Neural cell (in vitro differentiated cells): ENCODE measurements at regions not wholly inside any gene's neighbourhood (a gene's known extent, or its start where the extent isn't known, plus 50 kb on each side); places are given as distances from the start of the nearest gene placed in this dataset.

Experiments
- CTCF ChIP-seq: fragments of 450-650 bp; IDR thresholded peaks from 2 replicates; pipeline ENCODE4 v1.5.1; 2014; ENCODE audit warnings: antibody characterized with exemption, mild to moderate bottlenecking, moderate library complexity; ENCODE audit not compliant: poor library complexity, severe bottlenecking
- EP300 ChIP-seq: fragments of 450-650 bp; conservative IDR thresholded peaks from 2 replicates; pipeline ENCODE4 v1.6.1; 2014; ENCODE audit warnings: antibody characterized with exemption, mild to moderate bottlenecking, moderate library complexity; ENCODE audit not compliant: poor library complexity, severe bottlenecking
- EZH2 ChIP-seq: fragments of 200-600, 300-800 bp; shearing (Covaris generic), sonication (generic); IDR thresholded peaks from 2 replicates; pipeline ENCODE4 v1.6.1; 2014; ENCODE audit warnings: antibody characterized with exemption, low read length, borderline replicate concordance, mild to moderate bottlenecking; ENCODE audit not compliant: insufficient read depth, poor library complexity, severe bottlenecking
- MXI1 ChIP-seq: fragments of 450-650 bp; conservative IDR thresholded peaks from 2 replicates; pipeline ENCODE4 v1.6.1; 2014; ENCODE audit warnings: antibody characterized with exemption, mild to moderate bottlenecking; ENCODE audit not compliant: poor library complexity, severe bottlenecking
- POLR2AphosphoS5 ChIP-seq: IDR thresholded peaks from 2 replicates; pipeline ENCODE4 v1.6.1; 2012
- RAD21 ChIP-seq: fragments of 450-650 bp; conservative IDR thresholded peaks from 2 replicates; pipeline ENCODE4 v1.6.1; 2014; ENCODE audit warnings: antibody characterized with exemption, mild to moderate bottlenecking, moderate library complexity
- REST ChIP-seq: IDR thresholded peaks from 2 replicates; pipeline ENCODE4 v1.6.1; 2012; ENCODE audit warnings: borderline replicate concordance
- SMC3 ChIP-seq: fragments of 450-650 bp; conservative IDR thresholded peaks from 2 replicates; pipeline ENCODE4 v1.6.1; 2014; ENCODE audit warnings: antibody characterized with exemption, mild to moderate bottlenecking, moderate library complexity; ENCODE audit not compliant: poor library complexity
- TAF1 ChIP-seq: IDR thresholded peaks from 2 replicates; pipeline ENCODE4 v1.6.1; 2012; ENCODE audit warnings: low read depth

- TF ChIP-seq EZH2 (no peak), CTCF (no peak), SMC3 (no peak), EP300 (no peak), TAF1 (no peak), POLR2AphosphoS5 (no peak), REST (no peak), RAD21 (no peak), MXI1 (no peak)
Measured at GRCh38 chrX:125378205-125378604, 58.5 kb downstream of the TEX13C start.
